Prostate gland (tissue), 2 donors: ENCODE measurements at regions not wholly inside any gene's neighbourhood (a gene's known extent, or its start where the extent isn't known, plus 50 kb on each side); places are given as distances from the start of the nearest gene placed in this dataset.

Experiments
- CTCF ChIP-seq, 4 experiments: fragments of 200-600 bp in 2 of 4; fragments of 450-650 bp in 2 of 4; sonication (generic) in 2 of 4; IDR thresholded peaks; 1 replicate in 3 of 4; 2 replicates in 1 of 4; pipeline ENCODE4 v1.5.1; 2016 to 2019; ENCODE audit warnings: antibody characterized with exemption in 4 of 4, mild to moderate bottlenecking in 2 of 4, moderate library complexity in 2 of 4
- POLR2A ChIP-seq: fragments of 450-650 bp; IDR thresholded peaks from one replicate; pipeline ENCODE4 v1.6.1; 2016; ENCODE audit warnings: antibody characterized with exemption, mild to moderate bottlenecking
- POLR2AphosphoS5 ChIP-seq: sonication (generic); formaldehyde crosslinking; IDR thresholded peaks from one replicate; pipeline ENCODE4 v1.6.1; 2017; ENCODE audit warnings: antibody characterized with exemption

DNA sequence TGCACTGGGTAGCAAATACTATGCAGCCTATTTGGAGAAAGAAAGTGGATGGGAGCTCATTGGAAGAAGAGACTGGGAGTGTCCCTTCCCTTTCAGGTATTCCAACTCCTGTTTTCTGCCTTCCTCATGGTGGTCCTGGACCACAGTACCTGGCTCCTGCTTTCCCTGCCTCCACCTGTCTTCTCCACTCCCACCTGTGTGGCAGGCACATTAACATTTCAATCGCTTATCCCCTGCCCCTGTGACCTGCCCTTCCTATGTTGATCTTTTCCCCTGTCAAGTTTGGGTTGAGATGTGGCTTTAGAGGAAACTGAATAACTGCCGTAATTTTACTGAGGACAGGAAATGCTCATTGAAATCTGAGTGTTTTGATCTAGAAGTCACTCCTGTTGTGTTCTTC lies 415.8 kb upstream of the PODXL start:
- TF ChIP-seq CTCF (IDR thresholded peaks at IDR 0.05) (no peak), POLR2A (no peak), POLR2AphosphoS5 (no peak)
